Activated T-cell treated with anti-CD3 and anti-CD28 coated beads, Interleukin-2, amount 50 U/mL, for 72 hours (primary cell): ENCODE measurements at regions not wholly inside any gene's neighbourhood (a gene's known extent, or its start where the extent isn't known, plus 50 kb on each side); places are given as distances from the start of the nearest gene placed in this dataset.

Source experiments
- ATAC-seq, 2 donors: fragments of 150-1000 bp; cut with Tn5 transposase; replicated peaks in 1 of 2; 2 replicates each; pipeline ENCODE4 v1.10.0; 2021; ENCODE audit warnings: moderate library complexity in 2 of 2, mild to moderate bottlenecking in 1 of 2
- DNase-seq, 2 donors: peaks; one replicate each; pipeline ENCODE4 v3.0.0; 2021 to 2022; ENCODE audit warnings: mixed read lengths in 1 of 2
- H3K27ac Mint-ChIP-seq: one replicate; pipeline ENCODE4 v1.8.0; 2022; ENCODE audit warnings: mild to moderate bottlenecking, moderate library complexity, mixed read lengths
- H3K27me3 Mint-ChIP-seq: one replicate; pipeline ENCODE4 v1.8.0; 2022; ENCODE audit warnings: low read depth, mixed read lengths
- H3K36me3 Mint-ChIP-seq, 2 donors: one replicate each; pipeline ENCODE4 v1.8.0; 2022; ENCODE audit warnings: mixed read lengths in 2 of 2, mild to moderate bottlenecking in 1 of 2; ENCODE audit not compliant: insufficient read depth in 2 of 2
- H3K4me1 Mint-ChIP-seq: one replicate; pipeline ENCODE4 v1.8.0; 2022; ENCODE audit warnings: low read depth, mixed read lengths
- H3K4me3 Mint-ChIP-seq, 2 donors: one replicate each; pipeline ENCODE4 v1.8.0; 2022; ENCODE audit warnings: mild to moderate bottlenecking in 2 of 2, mixed read lengths in 2 of 2, moderate library complexity in 2 of 2
- H3K9me3 Mint-ChIP-seq, 2 donors: one replicate each; pipeline ENCODE4 v1.8.0; 2022; ENCODE audit warnings: mixed read lengths in 2 of 2

- no peaks in the 10 kb centered on the region for H3K27me3 Mint-ChIP-seq
- H3K4me3 Mint-ChIP-seq: no peak overlapping the region
- H3K4me1 Mint-ChIP-seq: peaks cover 26% of the 10 kb centered on the region
- no peak for DNase-seq
- H3K9me3 Mint-ChIP-seq: peaks cover 0 to 1% of the 10 kb centered on the region in 2 donors
- no peak for ATAC-seq
- no peaks in the 10 kb centered on the region for H3K36me3 Mint-ChIP-seq
- peak overlapping the region; percentile 65 for H3K27ac Mint-ChIP-seq
Observed at GRCh38 chr13:24624363-24624762, 55.8 kb upstream of the ATP12A start.

- Mint-ChIP-seq H3K4me3 (no peak overlapping the region), H3K4me1 (peaks cover 24% of the 10 kb centered on the region), H3K27me3 (no peaks in the 10 kb centered on the region), H3K36me3 (no peaks in the 10 kb centered on the region), H3K9me3 (peaks cover 0 to 1% of the 10 kb centered on the region in 2 donors), H3K27ac (peak overlapping the region; percentile 89)
- DNase-seq (no peak), ATAC-seq (no peak)
Observed at GRCh38 chr13:24624801-24625231, 55.4 kb upstream of the ATP12A start.

- Mint-ChIP-seq H3K27ac (peak overlapping the region; percentile 89), H3K4me1 (peaks cover 28% of the 10 kb centered on the region), H3K4me3 (peak overlapping the region in 1 of 2 donors; percentile 52), H3K27me3 (no peaks in the 10 kb centered on the region), H3K36me3 (no peaks in the 10 kb centered on the region), H3K9me3 (peaks cover 0 to 1% of the 10 kb centered on the region in 2 donors)
- ATAC-seq (peak in 1 of 2 donors; percentile 34), DNase-seq (no peak)
Observed at GRCh38 chr13:24625331-24625731, 54.9 kb upstream of the ATP12A start.

- Mint-ChIP-seq H3K36me3 (no peaks in the 10 kb centered on the region), H3K4me1 (peaks cover 36% of the 10 kb centered on the region), H3K4me3 (peak overlapping the region; percentile 38 to 52), H3K27ac (peak overlapping the region; percentile 89), H3K9me3 (peaks cover 0 to 1% of the 10 kb centered on the region in 2 donors), H3K27me3 (no peaks in the 10 kb centered on the region)
- ATAC-seq (peak; percentile 67 to 84), DNase-seq (peak in 1 of 2 donors; percentile 27)
Observed at GRCh38 chr13:24625870-24626849, 54.0 kb upstream of the ATP12A start.

- DNase-seq (no peak), ATAC-seq (no peak)
- Mint-ChIP-seq H3K9me3 (peaks cover 0 to 1% of the 10 kb centered on the region in 2 donors), H3K4me3 (no peak overlapping the region), H3K4me1 (peaks cover 36% of the 10 kb centered on the region), H3K36me3 (no peaks in the 10 kb centered on the region), H3K27me3 (no peaks in the 10 kb centered on the region), H3K27ac (no peak overlapping the region)
Observed at GRCh38 chr13:24627090-24627714, 53.0 kb upstream of the ATP12A start.

- ATAC-seq (no peak), DNase-seq (no peak)
- H3K9me3 Mint-ChIP-seq: peaks cover 0 to 1% of the 10 kb centered on the region in 2 donors
- H3K36me3 Mint-ChIP-seq: no peaks in the 10 kb centered on the region
- peaks cover 36% of the 10 kb centered on the region for H3K4me1 Mint-ChIP-seq
- H3K4me3 Mint-ChIP-seq: no peak overlapping the region
- no peaks in the 10 kb centered on the region for H3K27me3 Mint-ChIP-seq
- H3K27ac Mint-ChIP-seq: no peak overlapping the region
Observed at GRCh38 chr13:24627946-24628345, 52.3 kb upstream of the ATP12A start.

GRCh38 chr13:24629320-24629719 is 50.9 kb upstream of the ATP12A start:
- ATAC-seq (no peak), DNase-seq (no peak)
- Mint-ChIP-seq H3K4me1 (peaks cover 34% of the 10 kb centered on the region), H3K4me3 (no peak overlapping the region), H3K9me3 (peaks cover 0 to 1% of the 10 kb centered on the region in 2 donors), H3K36me3 (no peaks in the 10 kb centered on the region), H3K27ac (no peak overlapping the region), H3K27me3 (no peaks in the 10 kb centered on the region)

GRCh38 chr13:24630121-24630520 is 50.1 kb upstream of the ATP12A start:
- peaks cover 0 to 1% of the 10 kb centered on the region in 2 donors for H3K9me3 Mint-ChIP-seq
- ATAC-seq (no peak), DNase-seq (no peak)
- H3K4me3 Mint-ChIP-seq: no peak overlapping the region
- peak overlapping the region; percentile 27 for H3K27ac Mint-ChIP-seq
- H3K27me3 Mint-ChIP-seq: no peaks in the 10 kb centered on the region
- H3K4me1 Mint-ChIP-seq: peaks cover 26% of the 10 kb centered on the region
- no peaks in the 10 kb centered on the region for H3K36me3 Mint-ChIP-seq
